ENCODE measurements at regions not wholly inside any gene's neighbourhood (a gene's known extent, or its start where the extent isn't known, plus 50 kb on each side); places are given as distances from the start of the nearest gene placed in this dataset.

- TF ChIP-seq CTCF (IDR thresholded peaks at IDR 0.05) = no peak
- no peak for TF ChIP-seq POLR2A (IDR thresholded peaks at IDR 0.05)
Observed at GRCh38 chr6:168962886-168963285, 290.8 kb downstream of the THBS2 start.
